HL-60 (cell line): ENCODE measurements at regions not wholly inside any gene's neighbourhood (a gene's known extent, or its start where the extent isn't known, plus 50 kb on each side); places are given as distances from the start of the nearest gene placed in this dataset.

Experiments used
- GABPA ChIP-seq: IDR thresholded peaks from 2 replicates; pipeline ENCODE4 v1.6.1; 2012; ENCODE audit warnings: low read depth
- SPI1 ChIP-seq: IDR thresholded peaks from 2 replicates; pipeline ENCODE4 v1.6.1; 2012; ENCODE audit warnings: low read depth, mild to moderate bottlenecking, borderline replicate concordance
- TF ChIP-seq, protein P1 (sequence below): IDR thresholded peaks from one replicate; pipeline ENCODE4 v1.5.1; 2011; ENCODE audit warnings: low read length, control low read depth, inconsistent platforms; ENCODE audit not compliant: insufficient read depth

DNA sequence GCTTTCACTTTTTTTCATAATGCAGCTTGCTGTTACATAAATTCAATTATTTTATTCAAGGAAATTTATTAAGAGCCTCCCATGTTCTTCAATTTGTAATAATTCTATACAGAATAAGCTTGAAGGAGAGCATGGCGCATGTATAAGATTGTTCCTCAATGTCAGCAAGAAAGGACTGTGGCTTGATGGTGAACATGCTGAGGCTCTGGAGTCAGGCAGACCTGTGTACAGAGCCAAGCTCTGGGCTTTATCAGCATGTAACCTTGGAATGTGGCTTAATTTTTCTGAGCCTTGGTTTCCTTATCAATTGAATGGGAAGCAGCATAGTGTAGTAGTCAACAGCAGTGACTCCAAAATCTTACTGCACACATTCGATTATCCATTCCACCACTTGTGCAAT is 92.4 kb downstream of the JRKL start:
- TF ChIP-seq, protein P1, sequence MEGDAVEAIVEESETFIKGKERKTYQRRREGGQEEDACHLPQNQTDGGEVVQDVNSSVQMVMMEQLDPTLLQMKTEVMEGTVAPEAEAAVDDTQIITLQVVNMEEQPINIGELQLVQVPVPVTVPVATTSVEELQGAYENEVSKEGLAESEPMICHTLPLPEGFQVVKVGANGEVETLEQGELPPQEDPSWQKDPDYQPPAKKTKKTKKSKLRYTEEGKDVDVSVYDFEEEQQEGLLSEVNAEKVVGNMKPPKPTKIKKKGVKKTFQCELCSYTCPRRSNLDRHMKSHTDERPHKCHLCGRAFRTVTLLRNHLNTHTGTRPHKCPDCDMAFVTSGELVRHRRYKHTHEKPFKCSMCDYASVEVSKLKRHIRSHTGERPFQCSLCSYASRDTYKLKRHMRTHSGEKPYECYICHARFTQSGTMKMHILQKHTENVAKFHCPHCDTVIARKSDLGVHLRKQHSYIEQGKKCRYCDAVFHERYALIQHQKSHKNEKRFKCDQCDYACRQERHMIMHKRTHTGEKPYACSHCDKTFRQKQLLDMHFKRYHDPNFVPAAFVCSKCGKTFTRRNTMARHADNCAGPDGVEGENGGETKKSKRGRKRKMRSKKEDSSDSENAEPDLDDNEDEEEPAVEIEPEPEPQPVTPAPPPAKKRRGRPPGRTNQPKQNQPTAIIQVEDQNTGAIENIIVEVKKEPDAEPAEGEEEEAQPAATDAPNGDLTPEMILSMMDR, result no peak
- TF ChIP-seq GABPA (no peak), SPI1 (no peak)
